Left lung (tissue), 4 donors: ENCODE measurements at regions not wholly inside any gene's neighbourhood (a gene's known extent, or its start where the extent isn't known, plus 50 kb on each side); places are given as distances from the start of the nearest gene placed in this dataset.

Experiments used
- ATAC-seq: fragments of 200-7000 bp; cut with Tn5 transposase; one replicate; pipeline ENCODE4 v1.9.1; 2020; ENCODE audit warnings: moderate library complexity
- DNase-seq, 4 donors: peaks; one replicate each; pipeline ENCODE4 v3.0.0-alpha.2; 2013 to 2020
- H3K27ac ChIP-seq, 2 donors: fragments of 200-600 bp; sonication (generic) in 1 of 2; one replicate each; pipeline versions ENCODE4 v1.5.0 to v1.8.0; 2020 to 2021
- H3K27me3 ChIP-seq, 2 donors: fragments of 200-600 bp; sonication (generic) in 1 of 2; one replicate each; pipeline versions ENCODE4 v1.5.0 to v1.8.0; 2020 to 2021
- H3K36me3 ChIP-seq, 2 donors: fragments of 200-600 bp; sonication (generic) in 1 of 2; one replicate each; pipeline versions ENCODE4 v1.5.0 to v1.8.0; 2020 to 2021
- H3K4me1 ChIP-seq, 2 donors: fragments of 200-600 bp; one replicate each; pipeline ENCODE4 v1.8.0; 2021
- H3K4me3 ChIP-seq, 2 donors: fragments of 200-600 bp; sonication (generic) in 1 of 2; one replicate each; pipeline versions ENCODE4 v1.5.0 to v1.8.0; 2020 to 2021; ENCODE audit warnings: mild to moderate bottlenecking in 1 of 2
- H3K9me3 ChIP-seq, 2 donors: fragments of 200-600 bp; sonication (generic) in 1 of 2; one replicate each; pipeline versions ENCODE4 v1.5.0 to v1.8.0; 2020 to 2021
- intact Hi-C, 2 donors: fragments of 100-400 bp; cut with DNase I; formaldehyde crosslinking; loops; one replicate each; pipeline versions ENCODE4 v1.11.2 to v1.14.2; 2022
- TF ChIP-seq, protein P1 (sequence below), 2 donors: fragments of 200-600 bp; sonication (generic) in 1 of 2; IDR thresholded peaks; one replicate each; pipeline versions ENCODE4 v1.5.0 to v1.8.0; 2021; ENCODE audit warnings: antibody characterized with exemption in 2 of 2
- donor health status: DM: no; HTN: yes; CAD: no.
- donor health status: DM: no; HTN: no; CAD: no.

DNA sequence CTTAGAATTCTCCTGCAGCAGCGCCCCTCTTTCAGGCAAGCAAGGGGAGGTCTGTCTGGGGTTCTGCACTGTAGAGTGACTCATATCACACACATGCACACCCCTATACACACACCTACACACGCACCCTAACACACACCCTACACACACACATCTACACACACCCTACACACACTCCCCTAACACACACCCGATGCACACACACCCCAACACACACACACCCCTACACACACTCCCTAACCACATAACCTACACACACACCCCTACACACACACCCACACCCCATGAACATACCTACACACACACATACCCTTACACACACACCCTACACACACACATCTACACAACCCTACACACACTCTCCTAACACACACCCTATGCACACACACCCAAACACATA, 493.2 kb downstream of the IRS2 start:
- Histone ChIP-seq H3K4me1 (no peaks in the 10 kb centered on the region), H3K9me3 (peaks cover 0 to 6% of the 10 kb centered on the region in 2 donors), H3K4me3 (no peak overlapping the region), H3K36me3 (no peaks in the 10 kb centered on the region), H3K27me3 (no peaks in the 10 kb centered on the region), H3K27ac (no peak overlapping the region)
- DNase-seq (no peak), ATAC-seq (no peak)
- TF ChIP-seq, protein P1, sequence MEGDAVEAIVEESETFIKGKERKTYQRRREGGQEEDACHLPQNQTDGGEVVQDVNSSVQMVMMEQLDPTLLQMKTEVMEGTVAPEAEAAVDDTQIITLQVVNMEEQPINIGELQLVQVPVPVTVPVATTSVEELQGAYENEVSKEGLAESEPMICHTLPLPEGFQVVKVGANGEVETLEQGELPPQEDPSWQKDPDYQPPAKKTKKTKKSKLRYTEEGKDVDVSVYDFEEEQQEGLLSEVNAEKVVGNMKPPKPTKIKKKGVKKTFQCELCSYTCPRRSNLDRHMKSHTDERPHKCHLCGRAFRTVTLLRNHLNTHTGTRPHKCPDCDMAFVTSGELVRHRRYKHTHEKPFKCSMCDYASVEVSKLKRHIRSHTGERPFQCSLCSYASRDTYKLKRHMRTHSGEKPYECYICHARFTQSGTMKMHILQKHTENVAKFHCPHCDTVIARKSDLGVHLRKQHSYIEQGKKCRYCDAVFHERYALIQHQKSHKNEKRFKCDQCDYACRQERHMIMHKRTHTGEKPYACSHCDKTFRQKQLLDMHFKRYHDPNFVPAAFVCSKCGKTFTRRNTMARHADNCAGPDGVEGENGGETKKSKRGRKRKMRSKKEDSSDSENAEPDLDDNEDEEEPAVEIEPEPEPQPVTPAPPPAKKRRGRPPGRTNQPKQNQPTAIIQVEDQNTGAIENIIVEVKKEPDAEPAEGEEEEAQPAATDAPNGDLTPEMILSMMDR (IDR thresholded peaks at IDR 0.05) = no peak
- intact Hi-C loops = no loop called here

DNA sequence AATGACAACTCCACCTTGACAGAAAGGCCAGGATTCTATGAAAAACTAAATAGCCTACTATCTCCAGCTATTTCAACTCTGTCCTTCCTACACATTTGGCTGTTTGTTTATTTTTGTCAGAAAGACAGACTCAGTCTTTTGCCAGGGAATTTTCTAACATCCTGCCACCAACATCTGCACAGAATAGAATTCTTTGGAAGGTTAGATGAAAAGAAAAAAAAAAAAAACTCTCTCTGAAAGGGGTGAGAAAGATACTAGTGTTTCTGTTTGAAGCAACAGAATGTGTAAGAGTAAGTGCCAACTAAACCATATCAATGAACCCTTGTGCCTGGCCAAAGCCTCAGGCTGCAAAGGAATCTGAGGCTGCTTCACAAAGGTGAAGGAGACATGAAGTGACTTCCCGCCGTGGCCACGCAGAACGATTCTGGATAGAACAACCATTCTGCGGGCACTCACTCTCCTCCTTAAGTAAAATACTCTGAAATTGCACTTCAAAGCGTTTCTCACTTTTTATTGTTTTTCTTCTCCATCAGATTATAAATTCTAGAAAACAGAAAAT, 498.2 kb downstream of the IRS2 start:
- no peaks in the 10 kb centered on the region for H3K9me3 ChIP-seq
- no peak overlapping the region for H3K4me3 ChIP-seq
- no peaks in the 10 kb centered on the region for H3K27me3 ChIP-seq
- TF ChIP-seq, protein P1 (IDR thresholded peaks at IDR 0.05) = no peak
- no peak for ATAC-seq
- no peaks in the 10 kb centered on the region for H3K36me3 ChIP-seq
- intact Hi-C loops = no loop called here
- no peak overlapping the region for H3K27ac ChIP-seq
- no peaks in the 10 kb centered on the region for H3K4me1 ChIP-seq
- no peak for DNase-seq

DNA sequence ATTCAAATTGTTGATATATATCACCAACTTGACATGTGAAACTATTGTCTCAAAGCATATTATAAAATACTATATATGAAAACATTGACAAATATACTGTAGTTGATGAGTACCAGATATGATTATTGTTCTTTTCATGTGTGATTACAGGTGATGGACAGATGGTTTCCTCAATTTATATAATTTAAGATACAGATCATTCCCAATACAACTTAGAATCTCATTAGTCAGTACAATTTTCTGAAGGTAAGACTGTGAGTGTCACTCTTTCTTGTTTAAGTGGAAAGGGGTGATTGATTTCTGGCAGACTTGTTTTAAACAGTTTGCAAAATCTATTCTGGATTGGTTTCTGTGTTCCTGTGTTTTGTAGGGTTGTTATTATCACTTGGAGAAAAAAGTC, 498.8 kb downstream of the IRS2 start:
- H3K9me3 ChIP-seq = no peaks in the 10 kb centered on the region
- H3K27me3 ChIP-seq = no peaks in the 10 kb centered on the region
- no peak overlapping the region for H3K27ac ChIP-seq
- DNase-seq = no peak
- no peaks in the 10 kb centered on the region for H3K36me3 ChIP-seq
- no peak overlapping the region for H3K4me3 ChIP-seq
- ATAC-seq = no peak
- intact Hi-C loops = no loop called here
- no peaks in the 10 kb centered on the region for H3K4me1 ChIP-seq
- TF ChIP-seq, protein P1 (IDR thresholded peaks at IDR 0.05) = no peak

DNA sequence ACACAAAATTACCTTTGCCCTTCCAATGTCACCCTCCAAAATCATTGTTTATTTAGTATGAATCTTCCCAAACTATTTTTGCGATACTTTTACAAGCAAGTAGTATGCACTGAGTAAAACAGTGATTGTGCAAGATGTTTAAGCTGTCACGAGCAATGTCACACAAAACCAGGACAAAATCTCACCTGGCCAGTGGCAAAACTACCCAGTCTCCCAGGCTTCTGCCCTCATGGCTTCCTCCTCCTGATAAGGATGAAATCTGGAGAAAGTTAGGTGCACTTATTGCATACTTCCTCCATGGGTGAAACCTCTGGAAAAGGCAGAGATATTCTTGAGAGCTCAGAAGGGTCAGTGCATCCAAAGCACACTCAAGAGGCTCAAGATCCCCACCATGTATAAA, 500.8 kb downstream of the IRS2 start:
- Histone ChIP-seq H3K9me3 (no peaks in the 10 kb centered on the region), H3K27me3 (no peaks in the 10 kb centered on the region), H3K36me3 (no peaks in the 10 kb centered on the region), H3K27ac (no peak overlapping the region), H3K4me3 (no peak overlapping the region), H3K4me1 (no peaks in the 10 kb centered on the region)
- TF ChIP-seq, protein P1 (IDR thresholded peaks at IDR 0.05) = no peak
- no peak for ATAC-seq
- no peak for DNase-seq
- intact Hi-C loops = no loop called here

DNA sequence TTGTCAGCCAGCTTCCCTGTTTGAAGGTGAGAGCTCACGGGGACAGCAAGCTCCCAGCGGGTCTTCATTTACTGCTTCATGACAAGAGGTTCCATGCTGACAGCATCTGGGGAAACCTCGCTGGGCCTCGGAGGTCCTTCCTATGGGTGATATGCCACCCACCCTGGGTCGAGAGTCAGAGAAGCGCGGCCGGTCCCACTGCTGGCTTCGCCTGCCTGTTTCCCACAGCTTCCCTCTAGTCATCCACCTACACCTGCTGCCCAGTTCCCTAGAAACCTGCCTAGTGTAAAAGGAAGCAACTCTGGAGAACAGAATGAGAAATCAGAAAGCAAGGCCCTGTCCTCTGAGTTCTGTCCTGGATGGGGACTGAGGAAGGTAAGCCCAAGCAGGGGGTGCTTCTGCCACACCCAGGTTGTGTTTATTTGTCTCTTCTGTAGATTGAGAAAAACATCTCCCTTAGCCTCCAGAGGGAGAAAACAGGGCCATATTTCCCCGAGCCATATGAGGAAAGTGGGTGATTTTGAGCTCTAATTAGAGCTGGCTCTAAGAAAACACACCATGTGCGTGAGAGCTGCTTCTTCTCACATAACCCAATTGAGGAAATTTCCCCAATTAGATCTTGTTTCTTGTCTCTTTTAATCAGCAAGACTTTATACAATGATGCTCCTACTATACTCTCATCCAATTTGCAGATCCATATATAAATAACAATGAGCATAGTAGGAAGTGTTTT, 504.3 kb downstream of the IRS2 start:
- Histone ChIP-seq H3K27ac (no peak overlapping the region), H3K4me1 (no peaks in the 10 kb centered on the region), H3K27me3 (no peaks in the 10 kb centered on the region), H3K4me3 (no peak overlapping the region), H3K36me3 (no peaks in the 10 kb centered on the region), H3K9me3 (no peaks in the 10 kb centered on the region)
- TF ChIP-seq, protein P1 (IDR thresholded peaks at IDR 0.05) = no peak
- no peak for ATAC-seq
- peak in 1 of 4 donors; percentile 73 for DNase-seq
- intact Hi-C loops = no loop called here
